Myocyte (in vitro differentiated cells): ENCODE measurements at regions not wholly inside any gene's neighbourhood (a gene's known extent, or its start where the extent isn't known, plus 50 kb on each side); places are given as distances from the start of the nearest gene placed in this dataset.

Experiments
- DNase-seq: peaks from one replicate; pipeline ENCODE4 v3.0.0-alpha.2; 2012; ENCODE audit warnings: low read depth

DNA sequence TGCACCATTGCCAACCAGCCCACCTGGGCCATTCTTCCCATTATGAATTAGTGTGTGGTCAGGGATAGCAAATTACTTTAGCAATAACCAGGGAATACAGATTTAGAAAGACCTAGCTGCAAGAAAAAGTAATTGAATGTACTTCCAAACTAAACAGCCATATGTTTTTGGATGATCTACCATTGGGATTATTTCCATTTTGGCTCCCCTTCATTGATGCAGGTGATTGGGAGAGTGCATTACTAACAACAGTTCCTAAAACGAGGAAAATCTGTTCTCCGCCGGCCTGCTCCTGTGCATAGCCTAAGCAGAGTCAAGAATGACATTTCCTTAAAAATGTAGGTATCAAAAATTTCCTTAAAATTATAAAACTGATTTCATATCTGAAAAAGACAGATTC, 58.5 kb downstream of the MAIP1 start:
- no peak for DNase-seq

DNA sequence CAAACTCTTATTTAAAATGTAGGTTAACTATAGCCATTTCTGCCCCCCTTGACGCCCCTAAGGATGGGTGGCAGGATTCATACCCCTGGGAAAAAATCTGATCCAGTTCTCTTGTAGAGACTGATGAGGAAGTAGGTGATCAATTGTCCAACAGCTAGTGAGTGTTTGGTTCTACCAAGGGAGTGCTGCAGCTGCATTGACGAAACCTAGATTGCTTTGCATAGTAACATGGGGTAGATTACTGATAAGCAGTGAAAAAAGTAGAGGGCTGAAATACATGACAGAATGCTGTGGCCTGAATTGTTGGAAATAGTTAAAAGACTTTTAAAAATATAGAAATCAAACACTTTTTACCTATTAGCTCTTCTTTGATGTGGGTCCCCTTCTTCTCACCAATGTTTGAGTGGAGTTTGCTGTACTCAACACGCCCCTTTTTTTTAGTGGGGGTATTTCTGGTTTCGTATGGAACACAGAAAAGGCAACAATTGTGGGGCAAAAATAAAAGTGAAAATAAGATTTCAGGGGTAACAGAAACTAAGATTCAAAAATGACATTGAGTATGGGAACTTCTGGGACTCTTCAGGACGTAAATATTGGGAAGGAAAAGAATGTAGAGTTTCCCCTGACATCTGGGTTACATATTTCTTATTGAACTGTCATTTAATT, 66.2 kb downstream of the MAIP1 start:
- no peak for DNase-seq

DNA sequence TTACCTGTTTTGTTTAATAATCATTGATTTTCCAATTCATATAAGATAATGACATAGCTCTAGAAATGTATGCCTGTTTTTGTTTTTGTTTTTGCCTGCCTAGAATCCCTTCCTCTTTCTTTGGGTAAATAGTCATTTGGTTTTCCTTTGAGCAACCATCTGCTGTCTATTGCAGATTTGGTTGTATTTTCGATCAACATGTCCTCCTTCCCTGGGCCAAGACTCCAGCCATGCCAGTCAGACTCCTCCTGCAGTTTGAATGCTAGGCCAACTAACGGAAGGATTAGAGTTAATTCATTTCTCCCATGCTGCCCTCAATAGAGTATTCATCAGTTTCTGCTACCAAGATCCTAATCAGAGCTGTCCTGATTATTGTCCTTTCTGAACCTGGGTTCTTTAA, 67.1 kb downstream of the MAIP1 start:
- DNase-seq = no peak

DNA sequence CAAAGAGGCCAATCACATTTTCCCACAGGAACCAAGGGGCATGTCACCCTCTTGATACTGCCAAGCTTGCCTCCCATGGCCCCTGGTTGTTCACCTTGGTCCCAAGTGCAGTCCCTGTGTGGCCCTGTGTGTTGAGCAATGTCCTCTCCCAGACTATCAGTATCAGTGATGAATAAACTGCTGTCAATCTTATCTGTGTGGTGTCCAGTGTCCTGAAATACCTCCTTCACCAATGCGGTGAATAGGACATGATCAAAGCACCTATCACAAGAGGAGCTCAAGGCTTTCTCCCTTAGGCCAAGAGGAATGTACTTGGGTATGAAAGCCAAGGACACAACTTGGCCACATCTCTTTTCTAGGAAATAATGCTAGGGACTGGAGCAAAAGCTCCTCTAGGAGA, 68.2 kb downstream of the MAIP1 start:
- no peak for DNase-seq

DNA sequence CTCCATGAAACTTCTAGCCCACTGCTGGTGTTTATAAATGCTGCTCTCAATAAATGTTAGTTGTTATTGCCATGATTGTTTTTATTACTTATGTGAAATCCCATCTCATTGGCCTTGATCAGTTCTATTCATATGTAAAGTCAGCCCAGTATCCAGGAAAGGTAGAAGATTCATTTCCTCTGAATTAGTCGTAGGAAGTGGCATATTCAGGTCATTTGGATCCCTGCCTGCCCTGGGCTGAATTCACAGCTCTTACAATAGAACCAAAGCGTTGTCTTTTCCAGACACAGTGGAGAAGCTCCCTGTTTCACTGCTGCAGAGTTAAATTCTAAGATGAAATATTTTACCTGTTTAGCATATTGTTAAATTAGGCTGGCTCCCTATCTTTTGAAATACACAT, 70.3 kb downstream of the MAIP1 start:
- no peak for DNase-seq

DNA sequence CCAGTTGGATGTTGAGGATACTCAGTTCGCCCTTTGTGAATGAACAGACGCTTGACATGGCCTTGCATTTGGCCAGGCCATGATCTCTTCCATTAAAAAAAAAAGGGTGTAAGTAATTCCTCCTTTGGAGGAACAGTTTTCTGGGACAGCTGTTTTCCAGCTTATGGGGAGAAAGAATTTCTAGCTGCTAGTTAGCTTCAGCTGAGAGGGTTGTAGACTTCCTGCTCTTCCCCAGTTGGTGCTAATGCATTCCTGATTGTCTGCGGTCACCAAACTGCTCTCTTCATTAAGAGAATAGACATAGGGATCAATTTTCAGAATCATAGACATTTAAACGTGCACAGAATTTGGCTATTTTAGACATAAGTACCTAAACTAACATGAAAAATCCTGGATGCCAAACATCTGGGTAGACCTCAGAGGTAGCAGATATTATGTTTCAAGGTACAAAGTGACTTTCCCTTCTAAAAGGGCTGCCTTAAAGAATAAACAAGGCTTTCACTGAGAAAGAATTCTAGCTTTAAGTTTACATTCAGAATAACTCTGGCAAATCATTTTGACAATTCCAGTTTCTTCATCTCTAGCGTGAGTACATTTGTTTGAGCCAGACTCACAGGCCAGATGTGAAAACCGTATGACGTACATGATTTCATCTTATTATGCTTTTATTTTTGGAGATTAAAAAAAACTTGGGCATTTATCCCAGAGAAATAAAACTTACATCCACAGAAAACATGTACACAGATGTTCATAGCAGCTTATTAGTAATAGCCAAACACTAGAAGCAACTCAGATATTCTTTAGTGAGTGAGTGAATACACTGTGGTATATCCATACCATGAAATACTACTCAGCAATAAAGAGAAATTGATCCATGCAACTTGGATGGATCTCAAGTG, 71.2 kb downstream of the MAIP1 start:
- no peak for DNase-seq

DNA sequence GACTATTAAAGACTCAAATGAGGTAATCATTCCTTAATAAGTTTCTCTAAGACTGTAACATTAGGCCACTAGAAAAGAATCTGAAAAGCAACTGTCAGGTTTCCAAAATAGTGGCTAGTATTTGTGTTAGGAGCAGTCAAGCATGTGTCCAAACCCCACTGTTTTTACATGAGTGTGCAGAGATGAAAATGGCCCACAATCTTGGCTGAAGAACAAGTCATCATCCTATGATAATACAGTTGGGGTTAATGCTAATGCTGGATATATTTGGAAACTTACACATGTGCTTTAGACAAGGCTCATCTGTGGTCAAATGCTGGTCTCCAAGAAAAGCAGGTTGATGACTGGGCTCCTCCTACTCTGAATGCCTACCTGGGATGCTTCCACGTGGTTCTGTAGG, 73.6 kb downstream of the MAIP1 start:
- DNase-seq = peak; percentile 97

DNA sequence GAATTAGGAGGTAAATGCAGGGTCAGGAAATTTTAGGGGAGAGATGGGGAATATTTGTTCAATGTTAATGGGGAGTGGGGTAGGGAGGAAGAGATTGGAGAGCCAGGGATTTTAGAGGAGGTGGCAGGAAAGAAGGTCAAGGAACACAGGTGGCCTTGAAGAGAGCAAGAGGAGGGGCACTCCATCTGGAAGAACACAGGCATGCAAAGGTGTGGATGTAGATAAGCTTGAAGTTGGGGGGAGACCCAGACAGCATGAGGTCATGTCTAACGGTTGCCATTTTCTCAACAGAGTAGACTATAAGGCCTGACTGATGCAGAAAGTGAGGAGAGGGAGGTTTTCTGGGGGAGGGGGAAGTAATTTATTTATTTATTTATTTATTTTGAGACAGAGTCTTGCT, 77.5 kb downstream of the MAIP1 start:
- no peak for DNase-seq

DNA sequence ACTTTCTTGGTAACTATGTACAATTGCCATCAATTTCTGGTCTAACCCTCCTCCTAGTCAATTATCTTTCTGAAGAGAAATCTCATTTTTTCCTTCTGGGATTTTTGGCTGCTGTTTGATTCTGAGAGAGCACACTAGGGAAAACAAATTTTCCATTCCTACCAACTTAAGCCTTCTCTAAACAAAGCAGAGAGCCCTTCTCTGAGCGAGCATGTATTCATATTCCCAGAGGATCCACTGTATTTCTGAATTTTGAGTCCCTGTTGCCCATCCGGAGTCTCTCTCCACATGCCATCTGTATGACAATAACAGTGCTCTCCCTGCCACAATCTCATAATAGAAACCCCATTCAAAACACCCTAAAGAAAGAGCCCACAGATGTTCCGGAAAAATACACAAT, 78.5 kb downstream of the MAIP1 start:
- peak; percentile 51 for DNase-seq

DNA sequence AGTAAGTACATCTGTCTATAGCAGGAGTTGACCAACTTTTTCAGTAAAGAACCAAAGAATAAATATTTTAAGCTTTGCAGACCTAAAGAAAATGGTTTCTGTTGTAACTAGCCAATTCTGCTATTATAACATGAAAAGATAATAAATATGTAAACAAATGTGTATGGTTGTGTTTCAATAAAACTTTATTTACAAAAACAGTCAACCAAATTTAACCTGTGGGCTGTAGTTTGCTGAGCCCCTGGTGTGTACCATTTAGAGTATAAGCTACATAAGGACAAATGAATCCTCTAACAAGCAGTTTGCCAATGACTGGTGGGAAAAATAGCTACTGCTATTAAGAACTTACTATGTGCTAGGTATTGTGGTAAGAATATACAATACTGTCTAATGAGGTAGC, 79.4 kb downstream of the MAIP1 start:
- DNase-seq = no peak

DNA sequence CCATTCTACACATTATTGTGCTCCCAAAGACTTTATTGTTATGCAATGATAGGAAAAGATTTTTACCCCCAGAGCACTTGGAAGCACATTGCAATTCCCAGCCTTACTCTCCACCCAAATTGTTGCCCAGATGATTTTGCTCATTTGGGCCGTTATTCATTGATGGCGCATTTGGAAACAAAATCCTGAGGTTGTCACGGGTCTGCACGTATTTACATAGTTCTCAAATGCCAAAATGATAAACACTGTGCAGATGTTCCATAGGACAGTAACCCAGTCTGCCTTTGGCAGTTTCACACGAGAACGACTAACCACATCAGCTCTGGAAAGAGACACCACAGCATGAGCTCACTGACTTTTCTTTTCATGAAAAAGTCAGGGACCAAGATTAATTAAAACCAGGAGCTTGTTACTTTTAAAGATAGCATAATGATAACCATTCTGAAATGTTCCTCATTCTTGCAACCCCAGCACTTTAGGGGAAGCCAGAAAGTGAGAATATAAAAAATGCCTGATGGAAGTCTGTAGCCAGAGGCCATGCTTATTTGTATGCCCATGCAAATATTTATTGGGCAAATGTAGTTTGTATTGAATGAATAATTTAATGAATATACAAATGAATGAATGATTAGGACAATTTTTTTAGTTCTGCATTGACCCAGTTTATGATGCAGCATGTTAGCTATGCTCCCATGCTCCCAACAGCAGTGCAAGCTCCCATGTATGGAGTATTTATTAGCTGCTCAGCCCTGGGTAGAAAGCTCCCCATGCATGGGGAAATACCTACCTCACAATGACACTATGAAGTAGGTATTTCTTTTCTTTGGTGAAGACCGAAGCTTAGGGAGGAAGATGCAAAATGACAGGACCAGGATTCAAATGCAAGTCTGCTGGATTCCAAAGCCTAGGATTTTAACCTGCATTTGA, 84.6 kb downstream of the MAIP1 start:
- DNase-seq = peak; percentile 92

DNA sequence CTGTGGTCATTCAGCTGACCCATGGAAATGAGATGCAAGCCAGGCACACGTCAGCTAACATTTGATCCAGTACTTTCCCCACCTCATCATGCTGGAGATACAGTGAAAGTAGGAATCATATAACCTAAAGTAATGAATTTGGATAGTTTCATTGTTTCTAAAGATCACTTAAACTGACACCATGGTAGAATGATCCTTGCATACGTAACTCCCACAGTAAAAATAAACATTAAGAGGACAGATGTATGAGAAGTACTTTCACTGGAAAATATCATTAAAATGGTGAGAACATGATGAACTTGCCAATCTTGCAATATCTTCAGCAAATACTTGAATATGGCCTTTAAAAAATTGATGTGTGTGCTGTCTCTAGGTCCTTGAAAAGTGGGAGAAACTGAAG, 85.4 kb downstream of the MAIP1 start:
- DNase-seq = no peak

DNA sequence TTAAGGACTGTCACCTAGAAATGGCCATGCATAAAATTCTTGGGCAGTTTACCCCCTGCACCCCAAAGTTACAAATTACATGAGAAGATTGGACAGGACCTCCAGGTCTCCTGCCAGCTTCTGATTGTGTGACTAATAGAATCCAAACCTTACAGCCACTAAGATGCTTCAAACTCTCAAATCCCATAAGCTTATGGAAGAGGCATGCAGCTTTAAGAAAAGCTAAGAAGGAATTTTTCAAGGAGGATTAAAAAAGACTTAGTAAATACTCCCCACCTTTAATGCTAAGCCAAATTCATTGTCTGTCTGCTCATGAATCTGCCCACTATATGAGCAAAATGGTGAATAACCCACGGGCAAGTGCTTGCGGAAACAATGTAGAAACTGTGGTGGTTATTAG, 86.3 kb downstream of the MAIP1 start:
- no peak for DNase-seq

DNA sequence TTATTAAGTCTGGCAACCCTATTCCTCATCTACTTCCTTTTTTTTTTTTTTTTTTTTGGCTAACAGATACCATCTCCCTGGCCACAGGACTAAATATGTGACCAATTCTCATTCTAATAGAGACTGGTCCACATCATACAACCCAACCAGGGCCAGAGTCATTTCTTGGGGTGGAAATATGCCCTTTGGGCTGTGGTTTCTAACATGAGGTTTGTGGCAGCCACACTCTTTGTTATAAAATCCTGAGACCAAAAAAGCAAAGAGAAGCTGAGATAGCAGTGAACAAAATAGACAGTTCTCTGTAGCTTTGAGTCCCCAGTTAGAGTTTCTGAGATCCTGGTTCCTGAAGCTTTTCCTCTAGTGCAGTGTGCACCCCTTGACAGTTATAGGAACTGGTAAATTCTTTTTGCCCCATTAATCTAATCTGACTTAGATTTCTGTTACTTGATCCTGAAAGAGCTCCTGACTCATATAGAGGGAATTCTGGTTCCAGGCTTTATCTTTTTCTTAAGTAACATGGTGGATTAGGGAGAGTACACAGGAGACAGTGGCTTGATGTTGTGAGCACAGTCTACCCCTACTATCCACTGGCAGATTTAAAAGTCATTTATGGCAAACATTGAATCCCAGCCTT, 86.8 kb downstream of the MAIP1 start:
- peak; percentile 82 for DNase-seq

DNA sequence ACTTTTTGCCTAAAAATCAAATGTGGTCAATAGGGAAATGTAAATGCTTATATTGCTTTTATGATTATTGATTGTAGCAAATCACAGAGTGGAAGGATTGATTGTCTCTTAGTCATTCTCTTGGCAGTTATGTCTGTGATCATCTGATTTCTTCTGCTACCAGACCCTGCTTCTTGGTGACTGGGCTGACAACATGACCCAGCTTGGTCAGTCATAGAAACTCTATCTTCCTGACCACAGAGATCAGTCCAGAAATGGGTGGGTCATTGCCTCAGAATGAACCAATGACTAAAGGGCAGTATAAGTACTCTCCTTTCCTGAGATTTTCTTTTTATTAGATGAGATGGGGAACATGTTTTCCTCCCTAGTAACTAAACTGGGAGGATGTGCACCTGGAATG, 87.6 kb downstream of the MAIP1 start:
- peak; percentile 89 for DNase-seq

DNA sequence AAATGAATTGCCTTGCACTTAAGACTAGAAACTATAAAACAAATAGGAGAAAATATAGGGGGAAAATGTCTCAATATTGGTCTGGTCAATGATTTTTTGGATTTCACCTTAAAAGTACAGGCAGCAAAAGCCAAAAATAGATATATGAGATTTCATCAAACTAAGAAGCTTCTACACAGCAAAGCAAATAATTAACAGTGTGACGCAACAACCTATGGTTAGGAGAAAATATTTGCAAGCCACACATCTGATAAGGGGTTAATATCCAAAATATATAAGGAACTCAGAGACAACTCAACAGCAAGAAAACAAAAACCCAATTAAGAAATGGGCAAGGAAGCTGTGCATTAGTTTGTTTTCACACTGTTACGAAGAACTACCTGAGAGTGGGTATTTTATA, 89.1 kb downstream of the MAIP1 start:
- DNase-seq = no peak

DNA sequence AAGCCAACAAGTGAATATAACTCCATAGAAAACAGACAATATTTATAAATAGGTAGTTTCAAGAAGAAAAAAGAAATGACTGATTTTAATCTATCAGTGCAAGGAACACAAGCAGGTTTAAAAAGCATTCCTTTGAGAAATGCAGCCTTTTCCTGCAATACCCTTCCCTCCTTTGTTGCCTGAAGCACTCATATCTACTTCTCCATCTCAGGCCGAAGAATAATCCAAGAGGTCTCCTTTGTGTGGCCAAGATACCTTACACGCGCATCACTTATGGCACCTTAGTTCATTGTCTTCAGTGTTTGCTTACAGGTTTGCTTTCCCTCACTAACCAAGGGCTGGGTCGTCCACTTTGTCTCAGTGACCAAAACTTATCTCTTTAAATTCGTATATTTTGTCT, 93.0 kb downstream of the MAIP1 start:
- no peak for DNase-seq

DNA sequence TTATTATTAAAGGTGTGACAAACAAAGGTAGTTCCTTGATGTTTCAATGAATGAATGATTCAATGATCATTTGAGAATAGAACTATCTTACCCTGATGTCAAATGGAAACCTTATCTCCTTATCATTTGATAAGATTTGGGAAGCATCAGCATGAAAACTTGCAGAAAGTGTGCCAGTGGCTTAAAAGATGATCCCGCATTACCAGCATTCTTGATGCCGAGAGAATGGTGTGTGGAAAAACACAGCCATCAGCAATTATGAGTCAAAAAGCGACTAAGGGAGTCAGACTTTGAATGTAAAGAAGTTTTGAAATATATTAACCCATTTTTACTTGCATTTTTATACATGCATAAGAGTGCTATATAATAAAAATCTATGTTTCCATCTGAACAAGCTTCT, 93.7 kb downstream of the MAIP1 start:
- no peak for DNase-seq

DNA sequence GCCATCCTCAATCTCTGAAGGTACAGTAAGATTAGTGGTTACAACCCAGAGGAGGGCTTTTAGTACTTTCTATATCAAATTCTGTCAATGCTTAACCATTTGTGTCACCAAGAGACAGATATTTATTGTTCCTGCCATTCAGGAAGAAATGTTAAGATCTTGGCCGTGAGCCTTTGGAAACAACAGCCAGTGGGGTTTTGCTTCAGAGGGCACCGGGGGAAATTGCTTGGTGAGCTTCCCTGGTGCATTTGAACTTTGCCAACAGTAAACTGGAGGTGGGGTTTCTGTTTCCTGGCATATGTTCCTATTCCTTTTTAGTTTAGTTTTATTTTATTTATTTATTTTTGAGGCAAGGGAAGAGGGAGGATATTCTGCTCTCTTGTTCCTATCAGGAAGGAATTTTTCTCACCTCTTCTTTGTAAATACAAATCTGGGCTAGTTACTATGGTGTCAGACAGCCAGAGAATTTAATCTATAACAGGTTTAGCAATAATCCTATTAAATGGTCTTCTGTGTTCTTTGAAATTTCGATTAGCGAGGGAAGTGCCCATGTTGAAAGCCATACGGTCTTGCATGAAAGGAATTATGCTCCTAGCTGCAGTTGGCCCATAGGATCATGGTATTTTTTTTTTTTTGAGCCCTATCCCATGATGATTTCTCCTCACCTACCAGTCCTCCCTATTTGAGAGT, 95.7 kb downstream of the MAIP1 start:
- DNase-seq = no peak

DNA sequence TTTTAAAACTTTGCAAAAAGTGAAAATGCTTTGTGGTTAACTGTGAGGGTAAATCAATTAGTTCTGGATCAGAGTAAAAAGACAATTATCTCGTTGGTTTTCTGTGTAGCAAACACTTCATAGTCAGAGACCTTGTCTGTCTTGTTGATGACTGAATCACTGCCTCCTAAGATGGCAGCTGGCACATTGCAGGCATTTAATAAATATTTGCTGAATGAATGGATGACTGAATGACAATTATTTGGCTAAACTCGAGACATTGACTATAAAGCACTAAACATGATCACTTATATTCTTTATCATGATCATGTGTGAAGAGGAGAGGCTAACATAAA, 96.2 kb downstream of the MAIP1 start:
- no peak for DNase-seq

DNA sequence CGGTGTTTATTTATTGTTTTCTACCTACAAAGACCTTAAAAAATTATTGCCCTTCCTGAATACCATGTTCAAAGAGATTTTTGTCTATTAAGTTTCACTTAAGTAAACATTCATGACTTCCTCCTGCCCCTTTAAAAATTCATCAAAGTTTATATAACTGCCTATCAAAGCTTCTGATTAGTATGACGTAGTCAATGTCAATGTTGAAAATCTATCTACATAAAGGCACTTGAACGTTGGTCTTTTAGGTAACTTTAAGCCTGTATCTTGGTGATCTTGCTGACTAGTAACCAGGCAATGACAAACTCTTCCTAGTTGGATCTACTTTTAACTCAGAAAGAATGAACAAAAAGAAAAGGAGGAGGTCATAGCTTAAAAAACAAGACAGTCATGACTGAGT, 97.2 kb downstream of the MAIP1 start:
- DNase-seq = no peak
